Thoracic aorta (tissue), 2 donors: ENCODE measurements at regions not wholly inside any gene's neighbourhood (a gene's known extent, or its start where the extent isn't known, plus 50 kb on each side); places are given as distances from the start of the nearest gene placed in this dataset.

Experiments
- ATAC-seq: fragments of 150-250 bp; one replicate; pipeline ENCODE4 v1.8.0; 2017; ENCODE audit warnings: low read depth; ENCODE audit not compliant: insufficient number of reproducible peaks, low FRiP score
- DNase-seq: peaks from one replicate; pipeline ENCODE4 v3.0.0-alpha.2; 2020; ENCODE audit warnings: low spot score
- H3K27ac ChIP-seq, 2 donors: fragments of 200-600 bp; sonication (generic); 1 replicate in 1 of 2; 2 replicates in 1 of 2; pipeline ENCODE4 v1.5.1; 2016; ENCODE audit warnings: mild to moderate bottlenecking in 2 of 2, moderate library complexity in 2 of 2
- H3K27me3 ChIP-seq: fragments of 200-600 bp; sonication (generic); replicated peaks from 2 replicates; pipeline ENCODE4 v1.6.0; 2016; ENCODE audit warnings: mild to moderate bottlenecking; ENCODE audit not compliant: insufficient read depth
- H3K36me3 ChIP-seq: fragments of 200-600 bp; sonication (generic); one replicate; pipeline ENCODE4 v1.5.1; 2016
- H3K4me1 ChIP-seq, 2 donors: fragments of 200-600 bp; sonication (generic); 1 replicate in 1 of 2; 2 replicates in 1 of 2; pipeline versions ENCODE4 v1.5.1 to v1.6.0; 2016; ENCODE audit warnings: low read depth in 2 of 2, mild to moderate bottlenecking in 1 of 2; ENCODE audit not compliant: control insufficient read depth in 1 of 2
- H3K4me3 ChIP-seq: fragments of 200-600 bp; sonication (generic); 2 replicates; pipeline ENCODE4 v1.5.1; 2016; ENCODE audit warnings: mild to moderate bottlenecking
- H3K9me3 ChIP-seq: fragments of 200-600 bp; sonication (generic); 2 replicates; pipeline ENCODE4 v1.5.1; 2016
- CTCF ChIP-seq: fragments of 200-600 bp; sonication (generic); IDR thresholded peaks from one replicate; pipeline ENCODE4 v1.5.1; 2019; ENCODE audit warnings: antibody characterized with exemption

- Histone ChIP-seq H3K4me3 (no peak overlapping the region), H3K4me1 (no peaks in the 10 kb centered on the region), H3K27ac (no peak overlapping the region), H3K27me3 (no peaks in the 10 kb centered on the region), H3K36me3 (no peaks in the 10 kb centered on the region), H3K9me3 (no peaks in the 10 kb centered on the region)
- DNase-seq (no peak), ATAC-seq (no peak)
- no peak for TF ChIP-seq CTCF
These were observed 56.2 kb upstream of the XPA start for GRCh38 chr9:97753364-97753763.

- ATAC-seq (no peak), DNase-seq (no peak)
- Histone ChIP-seq H3K9me3 (no peaks in the 10 kb centered on the region), H3K27me3 (no peaks in the 10 kb centered on the region), H3K36me3 (no peaks in the 10 kb centered on the region), H3K4me1 (no peaks in the 10 kb centered on the region), H3K27ac (no peak overlapping the region), H3K4me3 (no peak overlapping the region)
- no peak for TF ChIP-seq CTCF
These were observed 56.8 kb upstream of the XPA start for GRCh38 chr9:97753975-97754374.

- ATAC-seq = no peak
- no peak for TF ChIP-seq CTCF
- no peak for DNase-seq
- Histone ChIP-seq H3K9me3 (no peaks in the 10 kb centered on the region), H3K4me1 (no peaks in the 10 kb centered on the region), H3K27me3 (no peaks in the 10 kb centered on the region), H3K27ac (no peak overlapping the region), H3K36me3 (no peaks in the 10 kb centered on the region), H3K4me3 (no peak overlapping the region)
These were observed 58.6 kb upstream of the XPA start for GRCh38 chr9:97755618-97756267.

- no peak overlapping the region for H3K27ac ChIP-seq
- no peak overlapping the region for H3K4me3 ChIP-seq
- H3K4me1 ChIP-seq = no peaks in the 10 kb centered on the region
- H3K36me3 ChIP-seq = no peaks in the 10 kb centered on the region
- ATAC-seq = no peak
- no peak for DNase-seq
- no peaks in the 10 kb centered on the region for H3K9me3 ChIP-seq
- H3K27me3 ChIP-seq = no peaks in the 10 kb centered on the region
- TF ChIP-seq CTCF = no peak
These were observed 59.9 kb upstream of the XPA start for GRCh38 chr9:97756991-97757390.

DNA sequence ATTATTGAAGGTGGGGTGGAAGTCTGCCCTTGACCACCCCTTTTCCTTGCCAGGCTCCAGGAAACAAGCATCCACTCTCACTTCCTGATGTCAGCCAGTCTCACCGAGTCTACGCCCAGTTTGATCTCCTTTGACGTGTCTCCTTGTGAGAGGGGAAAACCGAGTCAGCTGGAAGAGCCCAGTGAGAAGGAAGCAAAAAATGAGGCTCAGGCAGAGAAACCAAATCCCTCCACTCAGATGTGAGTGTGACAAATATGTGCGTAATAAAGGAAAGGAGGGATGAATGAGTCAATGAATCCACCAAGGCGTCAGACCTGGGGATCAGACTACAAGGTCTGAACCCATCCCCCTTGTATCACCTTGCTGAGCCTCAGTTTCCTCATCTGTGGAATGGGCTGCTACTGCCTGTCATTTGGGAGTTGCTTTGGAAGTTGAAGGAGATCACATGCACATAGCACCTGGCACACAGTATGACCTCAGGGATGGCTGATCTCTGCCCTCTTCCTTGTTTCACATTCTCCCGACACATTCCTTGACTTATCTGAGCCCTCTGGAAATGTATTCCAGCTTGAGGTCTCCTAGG lies 61.3 kb upstream of the XPA start:
- H3K27ac ChIP-seq = no peak overlapping the region
- DNase-seq = no peak
- H3K9me3 ChIP-seq = no peaks in the 10 kb centered on the region
- no peak overlapping the region for H3K4me3 ChIP-seq
- no peaks in the 10 kb centered on the region for H3K4me1 ChIP-seq
- H3K36me3 ChIP-seq = no peaks in the 10 kb centered on the region
- no peaks in the 10 kb centered on the region for H3K27me3 ChIP-seq
- no peak for TF ChIP-seq CTCF
- no peak for ATAC-seq
